Suprapubic skin (tissue), 3 donors: ENCODE measurements at regions not wholly inside any gene's neighbourhood (a gene's known extent, or its start where the extent isn't known, plus 50 kb on each side); places are given as distances from the start of the nearest gene placed in this dataset.
"Not testable (repeated sequence)": the region's sequence is repeated elsewhere in the genome, so short reads cannot be mapped to it uniquely, and the experiment has no call there.

Source experiments
- CTCF ChIP-seq, 2 donors: fragments of 200-600 bp in 1 of 2; fragments of 450-650 bp in 1 of 2; sonication (generic) in 1 of 2; IDR thresholded peaks; one replicate each; pipeline ENCODE4 v1.5.1; 2016 to 2019; ENCODE audit warnings: antibody characterized with exemption in 2 of 2, mild to moderate bottlenecking in 1 of 2, moderate library complexity in 1 of 2
- POLR2A ChIP-seq, 2 donors: fragments of 450-650 bp; IDR thresholded peaks; one replicate each; pipeline ENCODE4 v1.6.1; 2017; ENCODE audit warnings: antibody characterized with exemption in 2 of 2, mild to moderate bottlenecking in 2 of 2, moderate library complexity in 2 of 2

- not testable (repeated sequence) for TF ChIP-seq POLR2A, CTCF (IDR thresholded peaks at IDR 0.05)
Measured at GRCh38 chr5:108685448-108686216, 62.1 kb upstream of the FER start.
